ENCODE measurements at regions not wholly inside any gene's neighbourhood (a gene's known extent, or its start where the extent isn't known, plus 50 kb on each side); places are given as distances from the start of the nearest gene placed in this dataset.
"Not testable (repeated sequence)": the region's sequence is repeated elsewhere in the genome, so short reads cannot be mapped to it uniquely, and the experiment has no call there.

- H3K9me3 Mint-ChIP-seq, H3K36me3 Mint-ChIP-seq, H3K4me3 Mint-ChIP-seq, H3K27ac Mint-ChIP-seq, H3K27me3 Mint-ChIP-seq, H3K4me1 Mint-ChIP-seq: not testable (repeated sequence)
These were observed 58.8 kb upstream of the ADAMTS5 start for GRCh38 chr21:27025708-27026107.

- no peak overlapping the region for H3K4me3 Mint-ChIP-seq
- H3K36me3 Mint-ChIP-seq, result no peaks in the 10 kb centered on the region
- peaks cover 4% of the 10 kb centered on the region for H3K9me3 Mint-ChIP-seq
- H3K27ac Mint-ChIP-seq, result no peak overlapping the region
- H3K4me1 Mint-ChIP-seq, result no peaks in the 10 kb centered on the region
- H3K27me3 Mint-ChIP-seq, result no peaks in the 10 kb centered on the region
These were observed 58.1 kb upstream of the ADAMTS5 start for GRCh38 chr21:27024971-27025370.

- no peaks in the 10 kb centered on the region for H3K4me1 Mint-ChIP-seq
- H3K27me3 Mint-ChIP-seq, result peaks cover 2% of the 10 kb centered on the region
- no peak overlapping the region for H3K4me3 Mint-ChIP-seq
- no peak overlapping the region for H3K27ac Mint-ChIP-seq
- peaks cover 3% of the 10 kb centered on the region for H3K9me3 Mint-ChIP-seq
- H3K36me3 Mint-ChIP-seq, result no peaks in the 10 kb centered on the region
These were observed 57.4 kb upstream of the ADAMTS5 start for GRCh38 chr21:27024301-27024700.

GRCh38 chr21:27023186-27023585, 56.3 kb upstream of the ADAMTS5 start:
- peaks cover 5% of the 10 kb centered on the region for H3K9me3 Mint-ChIP-seq
- H3K4me3 Mint-ChIP-seq, result no peak overlapping the region
- no peak overlapping the region for H3K27ac Mint-ChIP-seq
- H3K27me3 Mint-ChIP-seq, result peaks cover 4% of the 10 kb centered on the region
- no peaks in the 10 kb centered on the region for H3K36me3 Mint-ChIP-seq
- H3K4me1 Mint-ChIP-seq, result no peaks in the 10 kb centered on the region

- Mint-ChIP-seq H3K27me3 (peaks cover 4% of the 10 kb centered on the region), H3K9me3 (peaks cover 5% of the 10 kb centered on the region), H3K27ac (no peak overlapping the region), H3K36me3 (no peaks in the 10 kb centered on the region), H3K4me3 (no peak overlapping the region), H3K4me1 (no peaks in the 10 kb centered on the region)
These were observed 54.9 kb upstream of the ADAMTS5 start for GRCh38 chr21:27021801-27022200.

- no peaks in the 10 kb centered on the region for H3K36me3 Mint-ChIP-seq
- H3K27ac Mint-ChIP-seq, result no peak overlapping the region
- no peaks in the 10 kb centered on the region for H3K4me1 Mint-ChIP-seq
- peaks cover 5% of the 10 kb centered on the region for H3K9me3 Mint-ChIP-seq
- peaks cover 4% of the 10 kb centered on the region for H3K27me3 Mint-ChIP-seq
- H3K4me3 Mint-ChIP-seq, result no peak overlapping the region
These were observed 54.2 kb upstream of the ADAMTS5 start for GRCh38 chr21:27021046-27021445.

- H3K9me3 Mint-ChIP-seq, result peaks cover 5% of the 10 kb centered on the region
- no peak overlapping the region for H3K27ac Mint-ChIP-seq
- peaks cover 4% of the 10 kb centered on the region for H3K27me3 Mint-ChIP-seq
- H3K36me3 Mint-ChIP-seq, result no peaks in the 10 kb centered on the region
- no peak overlapping the region for H3K4me3 Mint-ChIP-seq
- H3K4me1 Mint-ChIP-seq, result no peaks in the 10 kb centered on the region
These were observed 50.4 kb upstream of the ADAMTS5 start for GRCh38 chr21:27017246-27017645.

Measured in activated naive CD4-positive, alpha-beta T cell treated with anti-CD3 and anti-CD28 coated beads, Interleukin-2, amount 50 U/mL, for 24 hours (primary cell).